ENCODE measurements at regions not wholly inside any gene's neighbourhood (a gene's known extent, or its start where the extent isn't known, plus 50 kb on each side); places are given as distances from the start of the nearest gene placed in this dataset.

DNA sequence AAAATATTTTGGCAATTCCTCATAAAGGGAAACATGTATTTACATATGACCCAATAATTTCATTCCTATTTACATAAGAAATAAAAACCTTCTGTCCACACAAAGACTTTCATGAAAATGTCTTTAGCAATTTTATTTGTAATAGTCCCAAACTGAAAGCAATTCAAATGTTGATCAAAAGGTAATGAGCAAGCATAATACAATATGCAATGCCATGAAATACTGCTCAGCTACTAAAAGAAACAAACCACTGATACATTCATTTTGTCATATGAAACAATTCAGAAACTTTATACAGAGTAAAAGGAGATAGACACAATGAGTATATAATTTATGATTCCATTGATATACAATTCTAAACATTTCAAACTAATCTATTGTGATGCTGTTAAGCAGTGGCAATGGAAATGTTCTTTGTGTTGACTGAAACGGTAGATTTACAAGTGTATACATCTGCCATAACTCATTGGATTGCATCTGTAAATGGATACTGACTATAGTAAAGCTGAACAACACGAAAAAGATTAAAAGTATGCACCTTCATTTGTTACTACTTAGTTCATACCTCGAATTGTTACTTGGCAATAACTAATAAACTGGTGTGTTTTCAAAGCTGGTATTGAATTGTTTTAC is 335.6 kb downstream of the GASK1B start:
- TF ChIP-seq, protein P1, sequence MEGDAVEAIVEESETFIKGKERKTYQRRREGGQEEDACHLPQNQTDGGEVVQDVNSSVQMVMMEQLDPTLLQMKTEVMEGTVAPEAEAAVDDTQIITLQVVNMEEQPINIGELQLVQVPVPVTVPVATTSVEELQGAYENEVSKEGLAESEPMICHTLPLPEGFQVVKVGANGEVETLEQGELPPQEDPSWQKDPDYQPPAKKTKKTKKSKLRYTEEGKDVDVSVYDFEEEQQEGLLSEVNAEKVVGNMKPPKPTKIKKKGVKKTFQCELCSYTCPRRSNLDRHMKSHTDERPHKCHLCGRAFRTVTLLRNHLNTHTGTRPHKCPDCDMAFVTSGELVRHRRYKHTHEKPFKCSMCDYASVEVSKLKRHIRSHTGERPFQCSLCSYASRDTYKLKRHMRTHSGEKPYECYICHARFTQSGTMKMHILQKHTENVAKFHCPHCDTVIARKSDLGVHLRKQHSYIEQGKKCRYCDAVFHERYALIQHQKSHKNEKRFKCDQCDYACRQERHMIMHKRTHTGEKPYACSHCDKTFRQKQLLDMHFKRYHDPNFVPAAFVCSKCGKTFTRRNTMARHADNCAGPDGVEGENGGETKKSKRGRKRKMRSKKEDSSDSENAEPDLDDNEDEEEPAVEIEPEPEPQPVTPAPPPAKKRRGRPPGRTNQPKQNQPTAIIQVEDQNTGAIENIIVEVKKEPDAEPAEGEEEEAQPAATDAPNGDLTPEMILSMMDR (conservative IDR thresholded peaks at IDR 0.05) = no peak
- TF ChIP-seq EZH2 (IDR thresholded peaks at IDR 0.05; ENCODE audit: low read depth) = no peak

Data from PC-9 (cell line).